ENCODE measurements at regions not wholly inside any gene's neighbourhood (a gene's known extent, or its start where the extent isn't known, plus 50 kb on each side); places are given as distances from the start of the nearest gene placed in this dataset.
A peak's percentile ranks its signal among the peaks of the same experiment; 100 is the strongest.
"Not testable (repeated sequence)": the region's sequence is repeated elsewhere in the genome, so short reads cannot be mapped to it uniquely, and the experiment has no call there.

GRCh38 chr10:85138046-85138445 lies 809.7 kb downstream of the CCSER2 start:
- DNase-seq (ENCODE audit: low spot score), result no peak

- DNase-seq (ENCODE audit: low spot score), result no peak
Measured at GRCh38 chr10:85139124-85139523, 810.7 kb downstream of the CCSER2 start.

GRCh38 chr10:85141520-85141919 lies 813.1 kb downstream of the CCSER2 start:
- DNase-seq (ENCODE audit: low spot score), result not testable (repeated sequence)

GRCh38 chr10:85145966-85146365 lies 817.6 kb downstream of the CCSER2 start:
- DNase-seq (ENCODE audit: low spot score), result no peak

GRCh38 chr10:85147346-85148250 lies 819.2 kb downstream of the CCSER2 start:
- DNase-seq (ENCODE audit: low spot score), result no peak

- no peak for DNase-seq (ENCODE audit: low spot score)
Measured at GRCh38 chr10:85148693-85149640, 820.6 kb downstream of the CCSER2 start.

- DNase-seq (ENCODE audit: low spot score), result no peak
Measured at GRCh38 chr10:85149766-85150165, 821.4 kb downstream of the CCSER2 start.

GRCh38 chr10:85151506-85151905 lies 823.1 kb downstream of the CCSER2 start:
- DNase-seq (ENCODE audit: low spot score), result no peak

- no peak for DNase-seq (ENCODE audit: low spot score)
Measured at GRCh38 chr10:85152496-85152895, 824.1 kb downstream of the CCSER2 start.

- no peak for DNase-seq (ENCODE audit: low spot score)
Measured at GRCh38 chr10:85152911-85153310, 824.5 kb downstream of the CCSER2 start.

- no peak for DNase-seq (ENCODE audit: low spot score)
Measured at GRCh38 chr10:85157206-85157605, 828.8 kb downstream of the CCSER2 start.

GRCh38 chr10:85168243-85168642 lies 839.9 kb downstream of the CCSER2 start:
- peak; percentile 65 for DNase-seq (ENCODE audit: low spot score)

- peak; percentile 86 for DNase-seq (ENCODE audit: low spot score)
Measured at GRCh38 chr10:85170026-85170425, 841.6 kb downstream of the CCSER2 start.

GRCh38 chr10:85175635-85176034 lies 847.2 kb downstream of the CCSER2 start:
- DNase-seq (ENCODE audit: low spot score), result peak; percentile 29

- peak; percentile 47 for DNase-seq (ENCODE audit: low spot score)
Measured at GRCh38 chr10:85177767-85178166, 849.4 kb downstream of the CCSER2 start.

- no peak for DNase-seq (ENCODE audit: low spot score)
Measured at GRCh38 chr10:85187047-85187446, 858.7 kb downstream of the CCSER2 start.

- no peak for DNase-seq (ENCODE audit: low spot score)
Measured at GRCh38 chr10:85188770-85189484, 860.5 kb downstream of the CCSER2 start.

GRCh38 chr10:85193796-85194195 lies 865.4 kb downstream of the CCSER2 start:
- DNase-seq (ENCODE audit: low spot score), result no peak

- DNase-seq (ENCODE audit: low spot score), result no peak
Measured at GRCh38 chr10:85194706-85195105, 866.3 kb downstream of the CCSER2 start.

GRCh38 chr10:85195596-85195995 lies 867.2 kb downstream of the CCSER2 start:
- DNase-seq (ENCODE audit: low spot score), result no peak

GRCh38 chr10:85204814-85205213 lies 876.4 kb downstream of the CCSER2 start:
- DNase-seq (ENCODE audit: low spot score), result no peak

- DNase-seq (ENCODE audit: low spot score), result no peak
Measured at GRCh38 chr10:85212526-85212925, 884.1 kb downstream of the CCSER2 start.
